K562 (cell line): ENCODE measurements at regions not wholly inside any gene's neighbourhood (a gene's known extent, or its start where the extent isn't known, plus 50 kb on each side); places are given as distances from the start of the nearest gene placed in this dataset.
A peak's percentile ranks its signal among the peaks of the same experiment; 100 is the strongest.

Source experiments
- ATAC-seq: fragments of 200-7000 bp; cut with Tn5 transposase; 3 replicates; pipeline ENCODE4 v1.9.1; 2020; ENCODE audit warnings: moderate library complexity
- BruUV-seq: library from RNA; stranded (reverse); fragments of 400-500 nt; replicated peaks from 2 replicates; lab custom pipeline; 2021; lab: Mats Ljungman, UMichigan
- CTCF ChIA-PET: fragments of 300-600 bp; formaldehyde crosslinking; extraction: SDS; loops from one replicate; lab custom pipeline; 2021; ENCODE audit warnings: low intra/inter-chr PET ratio; lab: Yijun Ruan, JAX
- POLR2A ChIA-PET: fragments of 300-600, 350-650 bp; sonication (Branson Sonifier 250); formaldehyde crosslinking; extraction: SDS; loops from one replicate; lab custom pipeline; 2021; ENCODE audit warnings: antibody characterized with exemption, inconsistent platforms; lab: Yijun Ruan, JAX
- DNase-seq, 4 experiments: peaks; one replicate each; pipeline versions ENCODE4 v3.0.0 to v3.0.0-alpha.2; 2011 to 2018; ENCODE audit warnings: low spot score in 3 of 4, mixed read lengths in 3 of 4; ENCODE audit errors: extremely low read depth in 1 of 4
- FAIRE-seq: peaks from 2 replicates; lab custom pipeline; 2011; peaks lifted over from hg19 to GRCh38; lab: Jason Lieb, UNC
- H2AFZ ChIP-seq: 2 replicates; pipeline ENCODE4 v1.6.0; 2011; ENCODE audit warnings: low read depth, low read length, control low read depth, inconsistent platforms
- H3K27ac ChIP-seq: fragments of 200-600 bp; 3 replicates; pipeline ENCODE4 v1.8.0; 2011; ENCODE audit warnings: low read depth, mild to moderate bottlenecking, control low read depth, inconsistent platforms, low read length, moderate library complexity, mixed read lengths; ENCODE audit errors: extremely low read depth
- H3K27me3 ChIP-seq, 2 experiments: fragments of 300-600 bp in 1 of 2; 2 replicates in 1 of 2; 3 replicates in 1 of 2; pipeline versions ENCODE4 v1.6.0 to v1.8.0; 2011; ENCODE audit warnings: inconsistent platforms in 2 of 2, low read length in 2 of 2, mild to moderate bottlenecking in 1 of 2, mixed read lengths in 1 of 2, moderate library complexity in 1 of 2; ENCODE audit not compliant: control insufficient read depth in 2 of 2, insufficient read depth in 2 of 2
- H3K36me3 ChIP-seq: fragments of 300-600 bp; 3 replicates; pipeline ENCODE4 v1.8.0; 2011; ENCODE audit warnings: mild to moderate bottlenecking, low read length, inconsistent platforms; ENCODE audit not compliant: control insufficient read depth, insufficient read depth
- H3K4me1 ChIP-seq, 2 experiments: fragments of 200-600 bp in 1 of 2; replicated peaks in 1 of 2; 2 replicates in 1 of 2; 3 replicates in 1 of 2; pipeline versions ENCODE4 v1.5.1 to v1.8.0; 2011; ENCODE audit warnings: inconsistent platforms in 2 of 2, low read length in 2 of 2, mild to moderate bottlenecking in 1 of 2, mixed read lengths in 1 of 2, moderate library complexity in 1 of 2; ENCODE audit not compliant: control insufficient read depth in 2 of 2, insufficient read depth in 2 of 2
- H3K4me2 ChIP-seq: 2 replicates; pipeline ENCODE4 v1.6.1; 2011; ENCODE audit warnings: low read length, control low read depth, inconsistent platforms, mixed read lengths; ENCODE audit not compliant: insufficient read depth
- H3K4me3 ChIP-seq: fragments of 200-600 bp; sonication (generic), shearing (Covaris generic); 2 replicates; pipeline ENCODE4 v1.5.1; 2016; ENCODE audit warnings: control low read depth, inconsistent platforms
- H3K79me2 ChIP-seq: fragments of 200-600 bp; 3 replicates; pipeline ENCODE4 v1.8.0; 2011; ENCODE audit warnings: low read length, inconsistent platforms; ENCODE audit not compliant: control insufficient read depth, insufficient read depth
- H3K9ac ChIP-seq, 2 experiments: 2 replicates each; pipeline versions ENCODE4 v1.6.0 to v1.6.1; 2011; ENCODE audit warnings: low read depth in 2 of 2, low read length in 2 of 2, control low read depth in 1 of 2, inconsistent platforms in 1 of 2, mild to moderate bottlenecking in 1 of 2, mixed read lengths in 1 of 2; ENCODE audit not compliant: insufficient read depth in 1 of 2
- H3K9me1 ChIP-seq: one replicate; pipeline ENCODE4 v1.6.0; 2011; ENCODE audit warnings: inconsistent platforms, mild to moderate bottlenecking, low read length, moderate library complexity; ENCODE audit not compliant: control insufficient read depth, insufficient read depth
- H3K9me3 ChIP-seq: replicated peaks from 2 replicates; pipeline ENCODE4 v1.5.1; 2011; ENCODE audit warnings: low read depth, low read length, inconsistent platforms; ENCODE audit not compliant: control insufficient read depth, insufficient read depth
- H4K20me1 ChIP-seq: replicated peaks from 2 replicates; pipeline ENCODE4 v1.6.1; 2011; ENCODE audit warnings: low read length, inconsistent platforms, mixed read lengths; ENCODE audit not compliant: control insufficient read depth, insufficient read depth
- CBFA2T2 ChIP-seq: fragments of 450-650 bp; conservative IDR thresholded peaks from 2 replicates; pipeline ENCODE4 v1.6.1; 2017; ENCODE audit warnings: mild to moderate bottlenecking
- EZH2 ChIP-seq: IDR thresholded peaks from 2 replicates; pipeline ENCODE4 v1.6.1; 2012; ENCODE audit warnings: low read depth, mild to moderate bottlenecking, inconsistent platforms, low read length, borderline replicate concordance
- FOXM1 ChIP-seq, 2 experiments: fragments of 450-650 bp in 1 of 2; sonication (generic) in 1 of 2; formaldehyde crosslinking in 1 of 2; IDR thresholded peaks; 2 replicates each; pipeline versions ENCODE4 v1.6.1 to v1.9.0; 2017 to 2022; ENCODE audit warnings: low read depth in 2 of 2, mild to moderate bottlenecking in 2 of 2, missing genetic modification reagents in 1 of 2, moderate library complexity in 1 of 2
- ILK ChIP-seq: fragments of 450-650 bp; IDR thresholded peaks from 2 replicates; pipeline ENCODE4 v1.6.1; 2016; ENCODE audit warnings: missing genetic modification characterization, low read depth, mild to moderate bottlenecking, missing compliant biosample characterization, moderate library complexity, borderline replicate concordance
- LEF1 ChIP-seq: fragments of 450-650 bp; IDR thresholded peaks from 2 replicates; pipeline ENCODE4 v1.6.1; 2016; ENCODE audit warnings: mild to moderate bottlenecking
- NFE2L1 ChIP-seq: fragments of 450-650 bp; IDR thresholded peaks from 2 replicates; pipeline ENCODE4 v1.6.1; 2016; ENCODE audit warnings: missing genetic modification characterization, low read depth, mild to moderate bottlenecking, missing compliant biosample characterization, moderate library complexity, borderline replicate concordance
- NR2C1 ChIP-seq, 2 experiments: fragments of 450-650 bp; IDR thresholded peaks; 2 replicates each; pipeline ENCODE4 v1.6.1; 2017; ENCODE audit warnings: mild to moderate bottlenecking in 2 of 2, antibody characterized with exemption in 1 of 2, inconsistent platforms in 1 of 2, missing compliant biosample characterization in 1 of 2, missing genetic modification characterization in 1 of 2
- TARDBP ChIP-seq: fragments of 450-650 bp; IDR thresholded peaks from 2 replicates; pipeline ENCODE4 v1.6.1; 2016
- ZNF311 ChIP-seq: fragments of 250-450 bp; sonication (Bioruptor Pico); IDR thresholded peaks from 2 replicates; pipeline ENCODE4 v1.4.0; 2020; ENCODE audit warnings: mild to moderate bottlenecking, moderate library complexity
- WGBS: fragments of 100-300 bp; shearing (Covaris generic); methylation state at CpG from one replicate; pipeline ENCODE4 v1.1.6; 2016; ENCODE audit warnings: low coverage, mixed read lengths; ENCODE audit not compliant: insufficient coverage; ENCODE audit errors: missing lambda C conversion rate; 5-methylcytosine and 5-hydroxymethylcytosine counted together
- in situ Hi-C: fragments of 300-500 bp; cut with MboI; formaldehyde crosslinking; loops from 4 replicates; pipeline ENCODE4 v1.15.0; 2018; ENCODE audit warnings: inconsistent platforms, mixed read lengths
- intact Hi-C: fragments of 100-400 bp; cut with micrococcal nuclease; formaldehyde crosslinking; loops from 2 replicates; pipeline ENCODE4 v1.14.2; 2022
- TF ChIP-seq, protein P1 (sequence below): IDR thresholded peaks from 2 replicates; pipeline ENCODE4 v1.6.1; 2011; ENCODE audit not compliant: insufficient read length; ENCODE audit errors: extremely low read depth
- TF ChIP-seq, protein P2 (sequence below): fragments of 200-800 bp; sonication (Bioruptor generic); IDR thresholded peaks from 2 replicates; pipeline ENCODE4 v1.6.1; 2016; ENCODE audit warnings: missing genetic modification characterization, missing compliant biosample characterization
- TF ChIP-seq, protein P3 (sequence below): fragments of 250-450 bp; sonication (Bioruptor Pico); IDR thresholded peaks from 2 replicates; pipeline ENCODE4 v1.4.0; 2020; ENCODE audit warnings: mild to moderate bottlenecking

DNA sequence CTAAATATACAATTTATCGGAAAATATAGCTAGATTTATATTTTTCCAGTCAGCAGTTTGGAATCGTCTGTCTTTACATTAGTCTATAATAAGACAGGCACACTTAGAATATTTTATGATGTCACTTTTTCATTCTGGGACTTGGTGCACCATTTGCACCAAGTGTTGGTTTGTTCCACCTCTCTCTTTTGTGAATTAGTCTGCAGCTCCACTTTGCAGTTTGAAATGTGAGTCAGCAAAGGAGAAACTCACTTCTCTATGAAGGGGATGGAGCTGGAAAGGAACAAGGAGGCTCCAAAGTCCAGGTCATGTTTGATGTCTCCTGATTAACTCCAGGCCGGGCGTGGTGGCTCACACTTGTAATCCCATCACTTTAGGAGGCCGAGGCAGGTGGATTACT lies 63.8 kb upstream of the RTN4 start (continued):
- no peak for TF ChIP-seq NR2C1 (IDR thresholded peaks at IDR 0.05)
- TF ChIP-seq NR2C1 (tag; IDR thresholded peaks at IDR 0.05), result no peak

GRCh38 chr2:55112229-55113031 lies 62.2 kb upstream of the RTN4 start:
- Histone ChIP-seq H3K27ac (peak overlapping the region; percentile 78), H3K4me1 (peaks cover 26 to 74% of the 10 kb centered on the region in 2 experiments), H2AFZ (peak overlapping the region; percentile 84), H3K79me2 (no peaks in the 10 kb centered on the region), H3K9me1 (no peaks in the 10 kb centered on the region), H4K20me1 (no peaks in the 10 kb centered on the region), H3K4me2 (peak overlapping the region; percentile 62), H3K9ac (peak overlapping the region; percentile 60 to 79), H3K27me3 (no peaks in the 10 kb centered on the region), H3K4me3 (no peak overlapping the region), H3K36me3 (no peaks in the 10 kb centered on the region), H3K9me3 (no peaks in the 10 kb centered on the region)
- FAIRE-seq (peak; percentile 32), DNase-seq (peak in 3 of 4 experiments; percentile 28 to 81 (median 36)), ATAC-seq (peak; percentile 74)
- in situ Hi-C loops (no loop called here), intact Hi-C loops (no loop called here)
- CTCF ChIA-PET, result no interaction called here
- POLR2A ChIA-PET, result interaction anchor here (0.6 to 2.9 kb wide), 14 partner anchors 9 to 280 kb away, joined by 3 to 24 read pairs (median 4); partner anchors contain the start of gene RTN4
- 23% methylated on average over 13 of the region's 13 CpGs for WGBS
- no TSS peak for BruUV-seq
- TF ChIP-seq ZNF311, result no peak; the same call in 1 of the 2 replicates
- TF ChIP-seq, protein P1, sequence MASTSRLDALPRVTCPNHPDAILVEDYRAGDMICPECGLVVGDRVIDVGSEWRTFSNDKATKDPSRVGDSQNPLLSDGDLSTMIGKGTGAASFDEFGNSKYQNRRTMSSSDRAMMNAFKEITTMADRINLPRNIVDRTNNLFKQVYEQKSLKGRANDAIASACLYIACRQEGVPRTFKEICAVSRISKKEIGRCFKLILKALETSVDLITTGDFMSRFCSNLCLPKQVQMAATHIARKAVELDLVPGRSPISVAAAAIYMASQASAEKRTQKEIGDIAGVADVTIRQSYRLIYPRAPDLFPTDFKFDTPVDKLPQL, result no peak
- no peak for TF ChIP-seq FOXM1 (IDR thresholded peaks at IDR 0.05; ENCODE audit: low read depth)
- no peak for TF ChIP-seq FOXM1 (CRISPR knock-in tag; IDR thresholded peaks at IDR 0.05; ENCODE audit: low read depth)
- no peak for TF ChIP-seq NFE2L1 (tag)
- TF ChIP-seq CBFA2T2, result no peak
- TF ChIP-seq LEF1, result no peak
- no peak for TF ChIP-seq ILK (tag)
- TF ChIP-seq, protein P2, sequence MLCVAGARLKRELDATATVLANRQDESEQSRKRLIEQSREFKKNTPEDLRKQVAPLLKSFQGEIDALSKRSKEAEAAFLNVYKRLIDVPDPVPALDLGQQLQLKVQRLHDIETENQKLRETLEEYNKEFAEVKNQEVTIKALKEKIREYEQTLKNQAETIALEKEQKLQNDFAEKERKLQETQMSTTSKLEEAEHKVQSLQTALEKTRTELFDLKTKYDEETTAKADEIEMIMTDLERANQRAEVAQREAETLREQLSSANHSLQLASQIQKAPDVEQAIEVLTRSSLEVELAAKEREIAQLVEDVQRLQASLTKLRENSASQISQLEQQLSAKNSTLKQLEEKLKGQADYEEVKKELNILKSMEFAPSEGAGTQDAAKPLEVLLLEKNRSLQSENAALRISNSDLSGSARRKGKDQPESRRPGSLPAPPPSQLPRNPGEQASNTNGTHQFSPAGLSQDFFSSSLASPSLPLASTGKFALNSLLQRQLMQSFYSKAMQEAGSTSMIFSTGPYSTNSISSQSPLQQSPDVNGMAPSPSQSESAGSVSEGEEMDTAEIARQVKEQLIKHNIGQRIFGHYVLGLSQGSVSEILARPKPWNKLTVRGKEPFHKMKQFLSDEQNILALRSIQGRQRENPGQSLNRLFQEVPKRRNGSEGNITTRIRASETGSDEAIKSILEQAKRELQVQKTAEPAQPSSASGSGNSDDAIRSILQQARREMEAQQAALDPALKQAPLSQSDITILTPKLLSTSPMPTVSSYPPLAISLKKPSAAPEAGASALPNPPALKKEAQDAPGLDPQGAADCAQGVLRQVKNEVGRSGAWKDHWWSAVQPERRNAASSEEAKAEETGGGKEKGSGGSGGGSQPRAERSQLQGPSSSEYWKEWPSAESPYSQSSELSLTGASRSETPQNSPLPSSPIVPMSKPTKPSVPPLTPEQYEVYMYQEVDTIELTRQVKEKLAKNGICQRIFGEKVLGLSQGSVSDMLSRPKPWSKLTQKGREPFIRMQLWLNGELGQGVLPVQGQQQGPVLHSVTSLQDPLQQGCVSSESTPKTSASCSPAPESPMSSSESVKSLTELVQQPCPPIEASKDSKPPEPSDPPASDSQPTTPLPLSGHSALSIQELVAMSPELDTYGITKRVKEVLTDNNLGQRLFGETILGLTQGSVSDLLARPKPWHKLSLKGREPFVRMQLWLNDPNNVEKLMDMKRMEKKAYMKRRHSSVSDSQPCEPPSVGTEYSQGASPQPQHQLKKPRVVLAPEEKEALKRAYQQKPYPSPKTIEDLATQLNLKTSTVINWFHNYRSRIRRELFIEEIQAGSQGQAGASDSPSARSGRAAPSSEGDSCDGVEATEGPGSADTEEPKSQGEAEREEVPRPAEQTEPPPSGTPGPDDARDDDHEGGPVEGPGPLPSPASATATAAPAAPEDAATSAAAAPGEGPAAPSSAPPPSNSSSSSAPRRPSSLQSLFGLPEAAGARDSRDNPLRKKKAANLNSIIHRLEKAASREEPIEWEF, result no peak
- TF ChIP-seq, protein P3, sequence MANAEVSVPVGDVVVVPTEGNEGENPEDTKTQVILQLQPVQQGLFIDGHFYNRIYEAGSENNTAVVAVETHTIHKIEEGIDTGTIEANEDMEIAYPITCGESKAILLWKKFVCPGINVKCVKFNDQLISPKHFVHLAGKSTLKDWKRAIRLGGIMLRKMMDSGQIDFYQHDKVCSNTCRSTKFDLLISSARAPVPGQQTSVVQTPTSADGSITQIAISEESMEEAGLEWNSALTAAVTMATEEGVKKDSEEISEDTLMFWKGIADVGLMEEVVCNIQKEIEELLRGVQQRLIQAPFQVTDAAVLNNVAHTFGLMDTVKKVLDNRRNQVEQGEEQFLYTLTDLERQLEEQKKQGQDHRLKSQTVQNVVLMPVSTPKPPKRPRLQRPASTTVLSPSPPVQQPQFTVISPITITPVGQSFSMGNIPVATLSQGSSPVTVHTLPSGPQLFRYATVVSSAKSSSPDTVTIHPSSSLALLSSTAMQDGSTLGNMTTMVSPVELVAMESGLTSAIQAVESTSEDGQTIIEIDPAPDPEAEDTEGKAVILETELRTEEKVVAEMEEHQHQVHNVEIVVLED, result no peak
- TF ChIP-seq TARDBP, result no peak
- no peak for TF ChIP-seq EZH2
